Endodermal cell (in vitro differentiated cells): ENCODE measurements at regions not wholly inside any gene's neighbourhood (a gene's known extent, or its start where the extent isn't known, plus 50 kb on each side); places are given as distances from the start of the nearest gene placed in this dataset.

ENCODE experiments used
- DNase-seq: peaks from one replicate; pipeline ENCODE4 v3.0.0-alpha.2; 2017
- H3K27ac ChIP-seq: 2 replicates; pipeline ENCODE4 v1.5.1; 2013; ENCODE audit warnings: mild to moderate bottlenecking, low read depth, low read length, moderate library complexity
- H3K27me3 ChIP-seq: 2 replicates; pipeline ENCODE4 v1.6.1; 2013; ENCODE audit warnings: mild to moderate bottlenecking, low read length, moderate library complexity; ENCODE audit not compliant: insufficient read depth, control insufficient read depth, poor library complexity, severe bottlenecking
- H3K36me3 ChIP-seq: 2 replicates; pipeline ENCODE4 v1.7.0; 2013; ENCODE audit warnings: mild to moderate bottlenecking, low read length, moderate library complexity; ENCODE audit not compliant: control insufficient read depth, insufficient read depth
- H3K4me1 ChIP-seq: one replicate; pipeline ENCODE4 v1.7.0; 2013; ENCODE audit warnings: low read length; ENCODE audit not compliant: control insufficient read depth, insufficient read depth
- H3K4me3 ChIP-seq: 2 replicates; pipeline ENCODE4 v1.5.1; 2013; ENCODE audit warnings: mild to moderate bottlenecking, low read length, moderate library complexity
- H3K9ac ChIP-seq: 2 replicates; pipeline ENCODE4 v1.6.1; 2013; ENCODE audit warnings: mild to moderate bottlenecking, low read length, moderate library complexity; ENCODE audit not compliant: poor library complexity, severe bottlenecking; ENCODE audit errors: extremely low read depth
- H3K9me3 ChIP-seq: 2 replicates; pipeline ENCODE4 v1.6.1; 2013; ENCODE audit warnings: mild to moderate bottlenecking, low read length, moderate library complexity; ENCODE audit not compliant: control insufficient read depth
- H3K27ac Mint-ChIP-seq: 2 replicates; pipeline ENCODE4 v1.8.0; 2020; ENCODE audit warnings: mixed read lengths
- H3K27me3 Mint-ChIP-seq: 2 replicates; pipeline ENCODE4 v1.8.0; 2021; ENCODE audit warnings: mild to moderate bottlenecking, mixed read lengths; ENCODE audit not compliant: insufficient read depth
- H3K36me3 Mint-ChIP-seq: 2 replicates; pipeline ENCODE4 v1.8.0; 2020; ENCODE audit warnings: low read depth, mixed read lengths
- H3K4me1 Mint-ChIP-seq: 2 replicates; pipeline ENCODE4 v1.8.0; 2020; ENCODE audit warnings: mixed read lengths
- H3K4me3 Mint-ChIP-seq: 2 replicates; pipeline ENCODE4 v1.8.0; 2020; ENCODE audit warnings: mild to moderate bottlenecking, moderate library complexity, mixed read lengths
- H3K9me3 Mint-ChIP-seq: 2 replicates; pipeline ENCODE4 v1.8.0; 2020; ENCODE audit warnings: mild to moderate bottlenecking, mixed read lengths
- WGBS, 2 experiments: methylation state at CpG; one replicate each; pipeline versions ENCODE4 v1.1.5 to v1.1.7; 2013; ENCODE audit warnings: missing lambda C conversion rate in 2 of 2, mixed read lengths in 1 of 2; ENCODE audit not compliant: insufficient coverage in 1 of 2, insufficient read length in 1 of 2; 5-methylcytosine and 5-hydroxymethylcytosine counted together
- TF ChIP-seq, protein P1 (sequence below): fragments of 200-600 bp; sonication (generic); conservative IDR thresholded peaks from 2 replicates; pipeline ENCODE4 v1.5.0; 2021; ENCODE audit warnings: antibody characterized with exemption, mild to moderate bottlenecking

DNA sequence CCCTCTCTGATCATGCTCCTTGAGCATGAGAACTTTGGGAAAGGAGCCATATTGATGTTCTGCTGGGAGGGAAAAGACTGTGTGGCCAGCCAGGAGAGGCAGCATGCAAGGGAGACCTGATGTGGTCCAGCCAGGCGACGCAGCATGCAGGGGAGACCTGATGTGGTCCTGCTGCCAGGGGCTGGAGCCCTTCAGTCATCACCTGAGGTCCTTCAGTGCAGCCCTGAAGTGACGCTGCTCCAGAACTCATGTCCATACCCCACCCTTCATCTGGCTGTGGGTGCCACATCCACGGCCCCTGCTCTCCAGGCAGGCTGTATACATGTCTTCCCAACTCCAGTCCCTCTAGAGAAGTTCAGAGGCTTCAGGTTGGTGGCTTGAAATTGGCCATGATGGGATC lies 134.4 kb downstream of the ERMARD start:
- peaks cover 5% of the 10 kb centered on the region for H3K27me3 Mint-ChIP-seq
- H3K36me3 Mint-ChIP-seq: no peaks in the 10 kb centered on the region
- H3K9me3 ChIP-seq: no peaks in the 10 kb centered on the region
- peaks cover 3% of the 10 kb centered on the region for H3K9me3 Mint-ChIP-seq
- H3K4me1 ChIP-seq: no peaks in the 10 kb centered on the region
- no peak overlapping the region for H3K27ac ChIP-seq
- no peak overlapping the region for H3K27ac Mint-ChIP-seq
- no peaks in the 10 kb centered on the region for H3K4me1 Mint-ChIP-seq
- no peak overlapping the region for H3K4me3 ChIP-seq
- 88 to 96% methylated on average over 2 to 4 of the region's 4 CpGs for WGBS, 2 experiments
- no peaks in the 10 kb centered on the region for H3K27me3 ChIP-seq
- no peak overlapping the region for H3K4me3 Mint-ChIP-seq
- TF ChIP-seq, protein P1, sequence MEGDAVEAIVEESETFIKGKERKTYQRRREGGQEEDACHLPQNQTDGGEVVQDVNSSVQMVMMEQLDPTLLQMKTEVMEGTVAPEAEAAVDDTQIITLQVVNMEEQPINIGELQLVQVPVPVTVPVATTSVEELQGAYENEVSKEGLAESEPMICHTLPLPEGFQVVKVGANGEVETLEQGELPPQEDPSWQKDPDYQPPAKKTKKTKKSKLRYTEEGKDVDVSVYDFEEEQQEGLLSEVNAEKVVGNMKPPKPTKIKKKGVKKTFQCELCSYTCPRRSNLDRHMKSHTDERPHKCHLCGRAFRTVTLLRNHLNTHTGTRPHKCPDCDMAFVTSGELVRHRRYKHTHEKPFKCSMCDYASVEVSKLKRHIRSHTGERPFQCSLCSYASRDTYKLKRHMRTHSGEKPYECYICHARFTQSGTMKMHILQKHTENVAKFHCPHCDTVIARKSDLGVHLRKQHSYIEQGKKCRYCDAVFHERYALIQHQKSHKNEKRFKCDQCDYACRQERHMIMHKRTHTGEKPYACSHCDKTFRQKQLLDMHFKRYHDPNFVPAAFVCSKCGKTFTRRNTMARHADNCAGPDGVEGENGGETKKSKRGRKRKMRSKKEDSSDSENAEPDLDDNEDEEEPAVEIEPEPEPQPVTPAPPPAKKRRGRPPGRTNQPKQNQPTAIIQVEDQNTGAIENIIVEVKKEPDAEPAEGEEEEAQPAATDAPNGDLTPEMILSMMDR: no peak
- H3K36me3 ChIP-seq: no peaks in the 10 kb centered on the region
- DNase-seq: no peak
- no peak overlapping the region for H3K9ac ChIP-seq

DNA sequence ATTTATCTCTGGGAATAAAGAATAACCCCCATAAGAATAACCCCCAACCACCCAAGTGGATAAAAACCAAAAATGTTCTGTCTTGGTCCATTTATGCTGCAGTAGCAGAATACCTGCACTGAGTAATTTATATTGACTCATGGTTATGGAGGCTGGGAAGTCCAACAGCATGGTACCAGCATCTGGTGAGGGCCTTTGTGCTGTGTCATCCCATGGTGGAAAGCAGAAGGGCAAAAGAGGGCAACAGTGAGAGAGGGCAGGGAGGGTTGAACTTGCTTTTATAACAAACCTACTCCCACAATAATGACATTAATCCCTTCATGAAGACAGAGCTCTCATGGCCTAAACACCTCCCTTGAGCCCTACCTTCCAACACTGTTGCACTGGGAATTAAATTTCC lies 133.7 kb downstream of the ERMARD start:
- no peaks in the 10 kb centered on the region for H3K9me3 ChIP-seq
- Mint-ChIP-seq H3K36me3 (no peaks in the 10 kb centered on the region), H3K4me3 (no peak overlapping the region), H3K4me1 (no peaks in the 10 kb centered on the region), H3K27ac (no peak overlapping the region), H3K9me3 (no peaks in the 10 kb centered on the region), H3K27me3 (peaks cover 3% of the 10 kb centered on the region)
- no peaks in the 10 kb centered on the region for H3K4me1 ChIP-seq
- H3K27me3 ChIP-seq: no peaks in the 10 kb centered on the region
- no peak overlapping the region for H3K27ac ChIP-seq
- DNase-seq: no peak
- H3K36me3 ChIP-seq: no peaks in the 10 kb centered on the region
- no peak overlapping the region for H3K9ac ChIP-seq
- no peak overlapping the region for H3K4me3 ChIP-seq
- TF ChIP-seq, protein P1: no peak

DNA sequence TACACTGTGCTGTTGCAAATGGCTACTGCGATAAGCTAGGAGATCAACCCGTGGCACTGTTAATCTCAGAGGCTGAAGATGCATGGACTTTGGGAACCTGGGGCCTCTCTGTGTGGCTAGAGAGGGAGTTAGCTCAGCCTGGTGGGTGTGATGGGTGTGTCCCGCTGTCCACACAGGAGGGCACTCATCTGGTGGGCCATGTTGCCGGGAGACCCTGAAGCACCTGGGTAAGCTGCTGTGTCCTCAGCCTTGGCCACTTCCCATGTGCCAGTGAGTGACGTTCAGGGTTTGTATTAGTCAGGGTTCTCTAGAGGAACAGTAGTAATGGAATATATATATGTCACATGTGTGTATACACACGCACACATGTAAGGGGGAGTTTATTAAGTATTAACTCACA lies 132.7 kb downstream of the ERMARD start:
- DNase-seq: peak; percentile 22
- Histone ChIP-seq H3K4me1 (no peaks in the 10 kb centered on the region), H3K36me3 (no peaks in the 10 kb centered on the region), H3K27ac (no peak overlapping the region), H3K4me3 (no peak overlapping the region), H3K9me3 (no peaks in the 10 kb centered on the region), H3K27me3 (no peaks in the 10 kb centered on the region), H3K9ac (no peak overlapping the region)
- no peak overlapping the region for H3K4me3 Mint-ChIP-seq
- WGBS, 2 experiments: 94 to 96% methylated on average over 3 to 6 of the region's 6 CpGs
- no peak overlapping the region for H3K27ac Mint-ChIP-seq
- peaks cover 3% of the 10 kb centered on the region for H3K27me3 Mint-ChIP-seq
- H3K9me3 Mint-ChIP-seq: no peaks in the 10 kb centered on the region
- H3K36me3 Mint-ChIP-seq: no peaks in the 10 kb centered on the region
- TF ChIP-seq, protein P1: no peak
- no peaks in the 10 kb centered on the region for H3K4me1 Mint-ChIP-seq
